ENCODE measurements at regions not wholly inside any gene's neighbourhood (a gene's known extent, or its start where the extent isn't known, plus 50 kb on each side); places are given as distances from the start of the nearest gene placed in this dataset.

- no peak for TF ChIP-seq POLR2A (IDR thresholded peaks at IDR 0.05)
- TF ChIP-seq CTCF (IDR thresholded peaks at IDR 0.05 in 4 of 5, conservative IDR thresholded peaks at IDR 0.05 in 1 of 5), result no peak
These were observed 893.3 kb upstream of the GBE1 start for GRCh38 chr3:82654708-82655107.
